Prostate gland (tissue), 2 donors: ENCODE measurements at regions not wholly inside any gene's neighbourhood (a gene's known extent, or its start where the extent isn't known, plus 50 kb on each side); places are given as distances from the start of the nearest gene placed in this dataset.

Experiments
- DNase-seq: peaks from one replicate; pipeline ENCODE4 v3.0.0-alpha.2; 2019; ENCODE audit warnings: low spot score
- H3K27ac ChIP-seq, 2 donors: fragments of 200-600 bp; sonication (generic); 2 replicates each; pipeline ENCODE4 v1.5.1; 2017 to 2019
- H3K27me3 ChIP-seq: fragments of 200-600 bp; sonication (generic); replicated peaks from 2 replicates; pipeline ENCODE4 v1.5.1; 2019; ENCODE audit not compliant: insufficient read depth
- H3K36me3 ChIP-seq, 2 donors: fragments of 200-600 bp; sonication (generic); 1 replicate in 1 of 2; 2 replicates in 1 of 2; pipeline versions ENCODE4 v1.5.1 to v1.8.1; 2017 to 2019
- H3K4me1 ChIP-seq: fragments of 200-600 bp; sonication (generic); replicated peaks from 2 replicates; pipeline ENCODE4 v1.5.1; 2019
- H3K4me3 ChIP-seq, 2 donors: fragments of 200-600 bp; sonication (generic); 2 replicates each; pipeline ENCODE4 v1.5.1; 2017 to 2019
- H3K9me3 ChIP-seq: fragments of 200-600 bp; sonication (generic); 2 replicates; pipeline ENCODE4 v1.5.1; 2017
- CTCF ChIP-seq, 4 experiments: fragments of 200-600 bp in 2 of 4; fragments of 450-650 bp in 2 of 4; sonication (generic) in 2 of 4; IDR thresholded peaks; 1 replicate in 3 of 4; 2 replicates in 1 of 4; pipeline ENCODE4 v1.5.1; 2016 to 2019; ENCODE audit warnings: antibody characterized with exemption in 4 of 4, mild to moderate bottlenecking in 2 of 4, moderate library complexity in 2 of 4
- POLR2A ChIP-seq: fragments of 450-650 bp; IDR thresholded peaks from one replicate; pipeline ENCODE4 v1.6.1; 2016; ENCODE audit warnings: antibody characterized with exemption, mild to moderate bottlenecking
- POLR2AphosphoS5 ChIP-seq: sonication (generic); formaldehyde crosslinking; IDR thresholded peaks from one replicate; pipeline ENCODE4 v1.6.1; 2017; ENCODE audit warnings: antibody characterized with exemption
- whole genome bisulfite sequencing: methylation state at CpG from one replicate; pipeline ENCODE4 v1.1.5; 2018; 5-methylcytosine and 5-hydroxymethylcytosine counted together
- intact Hi-C: fragments of 100-400 bp; cut with DNase I; formaldehyde crosslinking; loops from one replicate; pipeline ENCODE4 v1.14.2; 2022

DNA sequence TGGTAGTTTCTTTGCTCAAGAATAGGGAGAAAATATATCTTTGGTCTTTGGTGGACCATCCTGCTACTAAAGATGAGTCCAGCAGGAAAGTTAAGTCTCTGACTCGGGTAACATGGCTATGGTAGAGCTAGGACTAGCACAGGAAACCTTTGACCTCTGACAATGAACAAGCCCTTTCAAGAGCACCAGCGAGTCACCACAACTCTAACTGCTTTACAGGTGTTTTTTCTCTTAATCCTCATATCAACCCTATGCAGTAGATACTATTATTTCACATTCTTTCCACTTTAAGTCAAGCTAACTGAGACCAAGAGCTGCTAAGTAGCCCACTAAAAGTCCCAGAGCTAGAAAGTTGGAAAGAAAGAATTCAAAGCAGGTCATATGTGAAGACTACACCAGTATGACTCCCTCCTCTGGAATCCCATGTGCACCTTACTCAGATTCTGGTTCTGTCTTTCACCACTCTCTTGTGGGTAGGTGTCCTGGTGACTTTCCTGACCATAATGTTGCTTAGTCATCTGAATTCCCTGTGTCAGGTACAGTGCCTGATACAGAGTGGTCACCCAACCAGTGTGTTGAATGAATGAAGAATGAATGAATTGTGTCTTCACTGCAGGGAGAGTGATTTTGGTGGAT, 53.8 kb upstream of the ME3 start:
- Histone ChIP-seq H3K4me3 (no peak overlapping the region), H3K36me3 (no peaks in the 10 kb centered on the region), H3K9me3 (no peaks in the 10 kb centered on the region), H3K27me3 (no peaks in the 10 kb centered on the region), H3K4me1 (no peaks in the 10 kb centered on the region), H3K27ac (no peak overlapping the region)
- DNase-seq, result no peak
- intact Hi-C loops, result no loop called here
- TF ChIP-seq POLR2A (no peak), CTCF (IDR thresholded peaks at IDR 0.05) (no peak), POLR2AphosphoS5 (no peak)
- 93% methylated on average over 2 of the region's 2 CpGs for WGBS

- H3K36me3 ChIP-seq, result no peaks in the 10 kb centered on the region
- no peak overlapping the region for H3K27ac ChIP-seq
- intact Hi-C loops, result no loop called here
- TF ChIP-seq CTCF (IDR thresholded peaks at IDR 0.05) (no peak), POLR2A (no peak), POLR2AphosphoS5 (no peak)
- H3K9me3 ChIP-seq, result no peaks in the 10 kb centered on the region
- no peak overlapping the region for H3K4me3 ChIP-seq
- no peak for DNase-seq
- no peaks in the 10 kb centered on the region for H3K4me1 ChIP-seq
- H3K27me3 ChIP-seq, result no peaks in the 10 kb centered on the region
Measured at GRCh38 chr11:86724137-86724536, 51.7 kb upstream of the ME3 start.

DNA sequence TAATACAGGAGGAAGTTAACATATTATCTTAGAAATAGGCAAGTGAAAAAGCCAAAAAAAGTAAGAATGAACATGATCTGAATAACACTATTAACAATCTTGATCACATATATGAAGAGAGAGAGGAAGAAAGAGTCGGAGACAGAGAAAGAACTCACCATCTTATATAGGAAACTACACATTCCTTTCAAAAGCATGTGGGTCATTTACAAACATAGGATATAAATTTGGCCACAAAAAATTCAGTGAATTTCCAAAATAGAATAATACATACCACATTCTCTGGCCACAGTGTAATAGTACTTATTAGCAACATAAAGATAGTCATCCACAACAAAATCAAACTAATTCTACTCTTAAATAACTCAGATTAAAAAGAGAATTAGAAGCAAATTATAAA, 50.9 kb upstream of the ME3 start:
- Histone ChIP-seq H3K27ac (no peak overlapping the region), H3K4me3 (no peak overlapping the region), H3K4me1 (no peaks in the 10 kb centered on the region), H3K9me3 (no peaks in the 10 kb centered on the region), H3K36me3 (no peaks in the 10 kb centered on the region), H3K27me3 (no peaks in the 10 kb centered on the region)
- intact Hi-C loops, result no loop called here
- DNase-seq, result no peak
- 91% methylated on average over 1 of the region's 1 CpG for WGBS
- TF ChIP-seq CTCF (IDR thresholded peaks at IDR 0.05) (no peak), POLR2A (no peak), POLR2AphosphoS5 (no peak)

DNA sequence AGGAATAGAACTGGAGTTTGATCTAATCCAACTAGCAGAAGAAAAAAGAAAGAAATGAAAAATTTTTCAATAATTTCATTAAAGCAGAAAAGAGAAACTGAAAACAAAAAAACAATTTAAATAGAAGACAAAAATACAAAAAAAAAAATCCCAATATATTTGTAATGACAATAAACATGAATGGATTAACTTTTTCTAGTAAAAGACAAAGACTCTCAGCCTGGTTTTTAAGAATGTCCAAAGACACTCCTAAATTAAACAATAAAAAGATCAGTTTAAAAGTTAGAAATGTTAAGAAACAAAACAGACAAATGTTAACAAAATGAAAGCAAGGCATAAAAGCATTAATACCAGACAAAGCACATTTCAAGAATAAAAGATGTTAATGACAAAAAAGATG, 50.3 kb upstream of the ME3 start:
- intact Hi-C loops, result no loop called here
- no peak overlapping the region for H3K4me3 ChIP-seq
- no peak overlapping the region for H3K27ac ChIP-seq
- DNase-seq, result no peak
- no peaks in the 10 kb centered on the region for H3K27me3 ChIP-seq
- no peaks in the 10 kb centered on the region for H3K4me1 ChIP-seq
- no peak for TF ChIP-seq POLR2AphosphoS5
- no peak for TF ChIP-seq POLR2A
- no peak for TF ChIP-seq CTCF (IDR thresholded peaks at IDR 0.05)
- H3K9me3 ChIP-seq, result no peaks in the 10 kb centered on the region
- no peaks in the 10 kb centered on the region for H3K36me3 ChIP-seq
